Glomerular endothelial cell (primary cell): ENCODE measurements at regions not wholly inside any gene's neighbourhood (a gene's known extent, or its start where the extent isn't known, plus 50 kb on each side); places are given as distances from the start of the nearest gene placed in this dataset.
"Not testable (repeated sequence)": the region's sequence is repeated elsewhere in the genome, so short reads cannot be mapped to it uniquely, and the experiment has no call there.

Experiments used
- DNase-seq: peaks from one replicate; pipeline ENCODE4 v3.0.0-alpha.2; 2011; ENCODE audit warnings: low read depth, low spot score; ENCODE audit errors: extremely low read depth

DNA sequence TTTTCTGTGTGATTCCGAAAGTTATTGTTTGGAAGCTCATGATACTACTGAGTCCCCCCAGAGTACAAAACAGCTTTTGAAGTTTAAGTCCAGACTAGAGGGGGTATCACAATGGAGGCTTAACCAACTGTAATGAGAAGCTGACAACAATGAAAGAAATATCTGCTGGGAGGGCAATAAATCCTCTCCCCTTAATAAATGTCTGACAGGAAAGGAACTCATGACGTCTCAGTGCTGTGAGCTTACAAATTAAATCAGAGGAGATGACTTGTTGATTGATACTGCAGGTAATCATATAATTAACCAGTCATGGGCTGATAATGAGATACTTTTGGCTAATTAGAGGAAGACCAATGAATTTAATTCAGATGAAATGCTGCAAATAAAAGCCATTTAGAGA is 102.6 kb upstream of the WDR11 start:
- no peak for DNase-seq

DNA sequence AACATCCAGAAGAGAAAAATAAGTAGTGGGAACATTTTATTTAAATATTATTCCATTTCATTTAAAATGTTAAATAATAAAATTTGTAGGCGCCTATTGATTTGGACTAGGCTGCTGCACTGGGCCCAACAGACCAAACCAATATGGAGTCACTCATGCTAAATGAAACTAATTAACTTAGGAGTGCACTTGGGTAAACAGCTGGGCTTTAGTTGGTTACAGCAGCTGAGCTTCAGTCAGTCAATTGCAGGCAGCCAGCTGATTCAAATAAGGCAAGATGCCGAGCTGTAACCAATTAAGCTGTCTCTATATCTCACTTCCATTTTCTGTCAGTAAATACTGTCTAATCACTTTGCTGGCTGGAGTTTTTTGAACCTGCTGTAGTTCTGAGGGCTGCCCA is 102.1 kb upstream of the WDR11 start:
- DNase-seq: no peak

GRCh38 chr10:120749856-120750566 is 101.2 kb upstream of the WDR11 start:
- no peak for DNase-seq

DNA sequence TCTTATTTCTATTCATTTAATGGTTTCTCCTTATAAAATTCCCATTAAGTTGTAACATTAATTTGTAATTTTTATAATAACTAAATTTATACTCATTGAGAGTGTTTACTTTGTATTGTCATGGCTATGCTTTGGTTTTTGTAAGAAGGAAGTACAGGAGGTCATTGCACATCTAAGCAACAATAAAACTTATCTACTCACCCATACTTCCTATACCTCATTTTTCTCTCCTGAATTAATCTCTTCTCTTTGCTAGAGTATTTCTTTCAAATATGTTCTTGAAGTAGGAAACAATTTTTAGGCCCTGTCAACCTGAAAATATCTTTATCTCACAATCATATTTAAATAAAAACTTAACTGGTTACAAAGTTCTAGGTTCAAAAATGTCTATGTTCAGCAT is 95.4 kb upstream of the WDR11 start:
- no peak for DNase-seq

- DNase-seq: no peak
These were observed 90.9 kb upstream of the WDR11 start for GRCh38 chr10:120760253-120760652.

- no peak for DNase-seq
These were observed 89.2 kb upstream of the WDR11 start for GRCh38 chr10:120761951-120762350.

DNA sequence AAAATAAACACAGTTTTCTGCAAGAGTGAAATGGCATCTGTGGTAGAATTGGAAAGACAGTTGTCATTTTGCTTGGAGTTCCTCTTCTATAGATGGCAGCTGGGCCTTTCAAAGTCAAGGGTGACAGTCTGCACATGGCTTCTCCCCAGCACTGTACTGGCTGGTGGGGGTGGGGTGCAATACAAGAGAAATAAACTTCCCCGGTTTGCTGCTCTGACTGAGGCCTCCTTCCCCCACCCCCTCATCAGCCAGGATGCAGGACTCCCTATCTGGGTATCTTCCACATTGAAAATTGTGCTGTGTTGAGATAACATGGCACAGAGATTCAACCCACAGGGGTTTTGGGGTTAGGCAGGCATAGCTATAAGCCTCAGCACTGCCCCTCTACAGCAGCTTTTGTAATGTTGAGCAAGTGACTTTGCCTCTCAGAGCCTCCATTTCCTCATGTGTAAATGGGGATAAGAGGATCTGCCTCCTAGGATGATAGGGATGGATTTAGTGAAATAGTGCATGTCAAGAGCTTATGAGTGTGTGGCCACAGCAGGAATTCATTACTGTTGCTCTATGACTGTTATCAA is 85.8 kb upstream of the WDR11 start:
- DNase-seq: no peak

DNA sequence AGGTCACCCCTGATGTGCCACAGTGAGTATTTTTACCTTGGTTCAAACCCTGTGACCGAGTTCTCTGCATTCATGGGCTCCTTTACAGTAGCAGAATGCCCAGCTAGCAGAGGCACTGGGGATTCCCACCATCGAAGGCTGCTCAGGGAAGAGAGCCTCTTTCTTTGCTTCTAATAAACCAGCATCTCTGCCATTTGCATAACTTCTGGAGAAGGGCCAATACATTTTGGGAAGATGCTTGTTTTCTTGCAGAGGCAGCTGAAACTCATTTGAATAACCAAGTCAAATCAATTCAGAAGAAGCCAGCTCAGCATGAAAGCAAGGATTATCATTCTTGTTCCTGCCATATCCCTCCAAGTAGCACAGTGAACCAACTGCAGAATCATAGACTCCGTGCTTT is 82.9 kb upstream of the WDR11 start:
- DNase-seq: no peak

- DNase-seq: no peak
These were observed 80.7 kb upstream of the WDR11 start for GRCh38 chr10:120770496-120770895.

DNA sequence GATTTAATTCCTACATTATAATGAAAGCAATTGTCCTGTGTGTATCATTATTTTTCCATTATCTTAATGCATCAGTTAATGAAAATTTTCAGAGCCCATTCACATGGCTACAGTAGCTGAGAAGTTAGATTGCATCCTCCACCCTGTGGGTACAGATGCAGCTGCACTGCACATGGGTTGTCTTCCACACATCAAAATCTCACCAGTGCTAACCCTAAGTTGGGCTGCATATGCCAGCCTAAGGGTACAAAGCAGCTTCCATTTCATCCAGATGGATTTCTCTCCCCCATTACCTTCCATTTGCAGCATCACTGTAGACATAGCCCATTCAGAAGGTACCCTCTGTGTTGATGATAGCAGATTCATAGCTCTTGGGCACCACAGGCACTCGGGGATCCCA is 74.7 kb upstream of the WDR11 start:
- no peak for DNase-seq

DNA sequence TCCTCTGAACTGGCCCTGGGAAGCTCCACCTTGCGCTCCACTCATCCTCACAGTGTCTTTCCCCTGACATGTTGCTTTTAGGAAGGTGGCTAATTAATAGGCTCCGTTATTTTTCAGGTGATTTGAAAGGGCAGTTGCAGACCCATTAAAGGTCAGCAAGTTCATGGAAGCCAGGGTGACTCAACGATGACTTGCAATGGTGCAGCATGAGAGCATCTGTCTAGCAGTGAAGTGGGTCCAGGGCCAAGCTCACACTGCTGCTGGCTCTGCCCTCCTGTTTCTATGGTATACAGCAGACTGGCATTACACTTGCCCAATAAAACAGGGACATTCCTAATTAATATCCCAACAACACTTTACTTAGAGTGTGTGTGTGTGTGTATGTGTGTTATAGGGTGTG is 68.8 kb upstream of the WDR11 start:
- DNase-seq: no peak

GRCh38 chr10:120783098-120783497 is 68.1 kb upstream of the WDR11 start:
- DNase-seq: no peak

DNA sequence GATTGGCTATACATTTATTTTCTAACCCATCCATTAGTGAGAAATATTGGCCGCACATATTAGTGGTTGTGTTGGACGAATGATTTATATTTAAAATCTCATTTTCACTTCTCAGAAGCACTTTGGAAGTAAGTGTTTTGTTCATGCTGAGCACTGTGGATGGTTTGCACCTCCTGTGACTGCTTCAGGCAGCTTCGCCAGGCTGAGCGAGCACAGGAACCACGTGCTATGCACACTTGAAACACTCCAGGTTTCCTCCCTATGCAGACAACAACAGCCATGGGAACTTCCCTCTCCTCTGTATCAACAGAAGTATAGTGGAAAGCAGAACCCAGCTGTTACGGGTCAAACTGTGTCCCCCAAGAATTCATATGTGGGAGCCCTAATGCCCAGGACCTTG is 67.3 kb upstream of the WDR11 start:
- DNase-seq: no peak

GRCh38 chr10:120788771-120789170 is 62.4 kb upstream of the WDR11 start:
- DNase-seq: no peak

DNA sequence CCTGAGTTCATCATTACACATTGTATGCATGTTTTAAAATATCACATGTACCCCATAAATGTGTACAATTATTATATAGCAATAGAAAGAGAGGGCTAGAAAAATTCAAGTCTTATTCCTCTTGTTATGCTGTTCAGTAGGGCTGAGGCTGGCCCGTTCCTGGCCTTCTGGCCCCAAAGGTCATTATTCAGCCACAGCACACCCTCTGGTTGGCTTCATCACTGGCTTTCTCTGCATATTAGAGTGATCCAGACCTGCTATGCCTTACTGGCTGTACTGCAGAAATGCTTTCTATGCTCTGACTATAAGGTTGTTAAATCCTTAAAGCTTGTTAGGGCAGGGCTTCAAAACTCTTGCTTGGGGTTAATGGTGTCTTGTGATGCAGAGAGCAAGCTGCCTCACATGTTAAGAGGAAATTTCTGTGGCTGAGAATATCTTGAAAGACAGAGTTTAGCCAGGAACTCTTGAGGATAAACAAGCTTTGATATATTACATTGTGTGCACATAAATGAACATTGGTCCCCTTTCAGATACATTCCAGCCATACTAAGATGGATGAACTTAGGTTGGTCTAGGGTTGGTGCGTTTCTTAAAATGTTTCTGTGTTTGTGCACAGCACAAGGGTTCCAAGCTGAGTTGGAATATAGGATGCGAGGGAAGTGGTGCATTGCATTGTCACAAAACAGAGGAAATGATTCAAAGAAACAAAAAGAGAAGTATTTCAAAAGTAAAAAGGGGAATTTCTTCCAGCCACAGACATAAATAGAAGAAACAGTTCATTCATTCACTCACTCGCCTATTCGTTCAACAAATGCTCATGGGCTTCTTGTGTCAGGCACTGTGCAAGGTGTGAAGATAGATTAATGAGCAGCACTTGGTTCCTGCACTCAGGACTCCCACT is 61.6 kb upstream of the WDR11 start:
- no peak for DNase-seq

- DNase-seq: no peak
These were observed 59.8 kb upstream of the WDR11 start for GRCh38 chr10:120791316-120791715.

- DNase-seq: no peak
These were observed 58.1 kb upstream of the WDR11 start for GRCh38 chr10:120793088-120793487.

- DNase-seq: no peak
These were observed 56.8 kb upstream of the WDR11 start for GRCh38 chr10:120794390-120794789.

DNA sequence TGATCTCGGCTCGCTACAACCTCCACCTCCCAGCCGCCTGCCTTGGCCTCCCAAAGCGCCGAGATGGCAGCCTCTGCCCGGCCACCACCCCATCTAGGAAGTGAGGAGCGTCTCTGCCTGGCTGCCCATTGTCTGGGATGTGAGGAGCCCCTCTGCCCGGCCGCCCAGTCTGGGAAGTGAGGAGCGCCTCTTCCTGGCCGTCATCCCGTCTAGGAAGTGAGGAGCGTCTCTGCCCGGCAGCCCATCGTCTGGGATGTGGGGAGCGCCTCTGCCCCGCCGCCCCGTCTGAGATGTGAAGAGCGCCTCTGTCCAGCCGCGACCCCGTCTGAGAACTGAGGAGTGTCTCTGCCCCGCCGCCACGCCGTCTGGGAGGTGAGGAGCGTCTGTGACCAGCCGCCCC is 52.9 kb upstream of the WDR11 start:
- DNase-seq: not testable (repeated sequence)

- no peak for DNase-seq
These were observed 51.3 kb upstream of the WDR11 start for GRCh38 chr10:120799849-120800248.

DNA sequence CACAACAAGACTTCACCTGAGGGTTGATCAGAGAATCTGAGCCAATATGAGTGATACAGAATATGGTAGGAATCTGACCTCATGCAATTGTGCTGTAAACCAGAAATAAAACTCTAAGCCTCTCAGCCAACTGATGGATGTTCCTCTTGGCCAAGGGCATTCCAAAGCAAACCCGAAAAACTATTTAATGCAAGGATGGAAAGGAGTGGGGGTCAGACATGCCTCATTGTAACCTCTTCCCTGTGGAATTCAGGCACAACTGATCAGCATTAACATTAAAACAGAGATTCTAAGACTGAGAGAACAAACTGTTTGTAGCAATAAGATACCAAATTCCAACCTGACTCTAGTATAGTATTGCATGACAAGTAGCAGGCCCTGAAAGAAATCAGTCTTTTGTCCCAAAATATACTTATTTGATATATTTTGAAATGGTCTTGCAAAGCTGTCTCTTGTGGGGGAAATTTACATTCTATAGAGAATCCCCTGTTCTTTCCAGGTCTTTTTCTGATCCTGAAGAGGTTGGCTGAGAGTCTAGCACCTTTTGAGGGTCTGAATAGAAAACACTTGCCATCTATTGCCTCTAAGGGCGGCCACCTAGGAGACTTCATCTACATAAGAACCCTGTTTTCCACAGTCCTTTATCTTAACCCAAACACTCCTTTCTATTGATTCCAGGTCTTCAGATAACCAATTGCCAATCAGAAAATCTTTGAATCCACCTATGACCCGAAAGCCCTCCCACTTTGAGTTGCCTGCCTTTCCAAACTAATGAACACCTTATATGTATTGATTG is 50.4 kb upstream of the WDR11 start:
- no peak for DNase-seq
